Activated naive CD8-positive, alpha-beta T cell treated with anti-CD3 and anti-CD28 coated beads, Interleukin-2, amount 10 ng/mL, durations not matched to agents 7 days and 5 days (primary cell): ENCODE measurements at regions not wholly inside any gene's neighbourhood (a gene's known extent, or its start where the extent isn't known, plus 50 kb on each side); places are given as distances from the start of the nearest gene placed in this dataset.
"Not testable (repeated sequence)": the region's sequence is repeated elsewhere in the genome, so short reads cannot be mapped to it uniquely, and the experiment has no call there.

ENCODE experiments used
- ATAC-seq: fragments of 150-1000 bp; cut with Tn5 transposase; one replicate; pipeline ENCODE4 v1.10.0; 2021; ENCODE audit warnings: low read depth, moderate library complexity
- POLR2A ChIA-PET: fragments of 350-600 bp; sonication (Branson Sonifier 250); formaldehyde crosslinking; loops from one replicate; lab custom pipeline; 2021; ENCODE audit warnings: antibody characterized with exemption; lab: Charles Lee
- DNase-seq: peaks from one replicate; pipeline ENCODE4 v3.0.0; 2021
- H3K27ac Mint-ChIP-seq: one replicate; pipeline ENCODE4 v1.8.0; 2022; ENCODE audit warnings: mild to moderate bottlenecking, mixed read lengths
- H3K27me3 Mint-ChIP-seq: one replicate; pipeline ENCODE4 v1.8.0; 2022; ENCODE audit warnings: mild to moderate bottlenecking, moderate library complexity, mixed read lengths
- H3K36me3 Mint-ChIP-seq: one replicate; pipeline ENCODE4 v1.8.0; 2021; ENCODE audit warnings: mild to moderate bottlenecking, mixed read lengths
- H3K4me1 Mint-ChIP-seq: one replicate; pipeline ENCODE4 v1.8.0; 2021; ENCODE audit warnings: mixed read lengths
- H3K4me3 Mint-ChIP-seq: one replicate; pipeline ENCODE4 v1.8.0; 2022; ENCODE audit warnings: mild to moderate bottlenecking, moderate library complexity, mixed read lengths
- H3K9me3 Mint-ChIP-seq: one replicate; pipeline ENCODE4 v1.8.0; 2021; ENCODE audit warnings: mixed read lengths

DNA sequence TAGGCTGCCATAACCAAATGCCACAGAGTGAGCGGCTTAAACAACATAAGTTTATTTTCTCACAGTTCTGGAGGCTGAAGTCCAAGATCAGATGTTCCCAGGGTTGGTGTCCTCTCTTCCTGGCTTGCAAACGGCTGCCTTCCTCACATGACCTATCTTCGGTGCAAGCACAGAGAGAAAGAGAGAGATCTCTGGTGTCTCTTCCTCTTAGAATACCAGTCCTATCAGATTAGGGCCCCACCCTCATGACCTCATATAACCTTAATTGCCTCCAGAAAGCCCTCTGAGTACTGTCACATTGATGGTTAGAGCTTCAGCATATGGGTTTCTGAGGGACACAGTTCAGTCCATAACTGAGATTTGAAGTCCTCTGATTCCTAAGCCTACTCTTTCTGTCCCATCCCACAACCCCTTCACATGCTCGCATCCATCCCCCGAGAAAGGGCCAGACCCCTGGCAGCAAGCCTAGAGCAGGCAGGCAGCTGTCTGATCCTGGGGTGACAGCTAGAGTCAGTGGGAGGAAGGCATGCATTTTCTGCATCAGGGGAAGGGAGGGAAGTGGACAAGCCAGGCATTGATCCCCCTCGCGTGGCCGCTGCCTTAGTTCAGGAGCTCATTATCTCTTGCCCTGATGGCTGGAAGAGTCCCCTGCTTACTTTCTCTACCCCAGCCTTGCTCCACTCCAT lies 114.1 kb downstream of the FAR1 start:
- Mint-ChIP-seq H3K4me1 (no peaks in the 10 kb centered on the region), H3K27me3 (peaks cover 6% of the 10 kb centered on the region), H3K36me3 (no peaks in the 10 kb centered on the region), H3K4me3 (no peak overlapping the region), H3K27ac (no peak overlapping the region), H3K9me3 (no peaks in the 10 kb centered on the region)
- POLR2A ChIA-PET, result no interaction called here
- DNase-seq, result no peak
- ATAC-seq, result no peak

DNA sequence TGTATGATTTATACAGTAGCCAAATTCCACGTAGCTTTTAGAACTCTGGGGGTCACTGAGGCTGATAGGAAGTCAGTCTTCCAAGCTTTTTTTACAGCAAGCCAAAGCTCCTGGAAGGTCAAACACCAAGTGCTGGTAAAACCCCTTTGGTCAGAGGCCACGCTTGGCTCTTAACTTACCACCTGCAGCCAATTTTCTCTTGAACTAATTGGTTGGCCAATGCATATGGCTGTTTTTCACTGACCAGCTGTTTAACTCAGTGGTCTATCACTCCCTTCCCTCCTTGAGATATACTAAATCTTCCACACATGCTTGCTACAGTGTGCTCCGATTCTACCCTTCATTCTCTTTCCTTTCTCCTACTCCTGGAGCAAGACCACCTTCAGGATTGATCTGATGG lies 116.0 kb downstream of the FAR1 start:
- ATAC-seq (no peak), DNase-seq (no peak)
- Mint-ChIP-seq H3K9me3 (peaks cover 2% of the 10 kb centered on the region), H3K4me1 (peaks cover 4% of the 10 kb centered on the region), H3K4me3 (no peak overlapping the region), H3K36me3 (no peaks in the 10 kb centered on the region), H3K27me3 (peaks cover 3% of the 10 kb centered on the region), H3K27ac (no peak overlapping the region)
- POLR2A ChIA-PET, result no interaction called here

DNA sequence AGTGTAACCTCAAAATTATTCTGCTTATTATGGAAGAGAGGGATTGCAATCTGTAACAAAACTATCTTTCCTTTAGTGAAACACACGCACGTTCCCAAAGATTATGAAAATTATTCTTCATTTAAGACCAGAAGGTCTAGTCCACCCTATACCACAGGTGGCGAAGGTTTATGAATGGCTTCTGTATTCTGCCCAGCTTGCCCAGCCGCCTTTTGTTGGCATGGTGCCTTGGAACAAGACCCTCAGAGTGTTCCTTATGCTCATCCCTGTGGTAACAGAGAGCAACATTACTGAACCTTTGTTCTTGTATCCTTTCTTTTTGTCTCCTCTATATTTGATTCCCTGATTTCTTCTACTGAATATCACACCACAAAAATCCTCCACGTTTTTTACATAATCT lies 116.4 kb downstream of the FAR1 start:
- Mint-ChIP-seq H3K27ac (no peak overlapping the region), H3K4me3 (no peak overlapping the region), H3K4me1 (peaks cover 4% of the 10 kb centered on the region), H3K9me3 (peaks cover 2% of the 10 kb centered on the region), H3K36me3 (no peaks in the 10 kb centered on the region), H3K27me3 (peaks cover 3% of the 10 kb centered on the region)
- ATAC-seq (no peak), DNase-seq (no peak)
- POLR2A ChIA-PET, result no interaction called here

DNA sequence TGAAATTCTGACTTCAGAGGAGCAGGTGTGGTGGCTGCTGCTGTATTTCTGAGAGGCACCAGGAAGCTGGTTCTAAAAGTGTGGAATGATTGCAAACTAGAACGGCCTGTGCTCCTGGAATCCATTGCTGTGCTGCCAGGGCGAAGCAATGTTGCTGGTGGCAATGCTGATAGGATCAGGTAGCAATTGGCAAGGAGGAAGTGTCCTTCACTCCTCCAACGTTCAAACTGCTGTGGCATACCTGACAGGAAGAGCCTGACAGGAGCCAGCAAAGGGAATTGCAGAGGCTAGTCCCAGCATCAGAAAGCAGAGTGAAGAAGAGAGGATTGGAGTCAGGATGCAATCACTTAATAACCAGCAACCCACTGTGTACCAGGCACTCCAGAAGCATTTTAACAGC lies 118.2 kb downstream of the FAR1 start:
- ATAC-seq (no peak), DNase-seq (no peak)
- POLR2A ChIA-PET, result no interaction called here
- Mint-ChIP-seq H3K36me3 (no peaks in the 10 kb centered on the region), H3K9me3 (peaks cover 2% of the 10 kb centered on the region), H3K27ac (no peak overlapping the region), H3K27me3 (peaks cover 3% of the 10 kb centered on the region), H3K4me1 (peaks cover 4% of the 10 kb centered on the region), H3K4me3 (no peak overlapping the region)

DNA sequence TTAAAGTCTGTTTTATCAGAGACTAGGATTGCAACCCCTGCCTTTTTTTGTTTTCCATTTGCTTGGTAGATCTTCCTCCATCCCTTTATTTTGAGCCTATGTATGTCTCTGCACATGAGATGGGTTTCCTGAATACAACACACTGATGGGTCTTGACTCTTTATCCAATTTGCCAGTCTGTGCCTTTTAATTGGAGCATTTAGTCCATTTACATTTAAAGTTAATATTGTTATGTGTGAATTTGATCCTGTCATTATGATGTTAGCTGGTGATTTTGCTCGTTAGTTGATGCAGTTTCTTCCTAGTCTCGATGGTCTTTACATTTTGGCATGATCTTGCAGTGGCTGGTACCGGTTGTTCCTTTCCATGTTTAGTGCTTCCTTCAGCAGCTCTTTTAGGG lies 129.1 kb downstream of the FAR1 start:
- POLR2A ChIA-PET, H3K27ac Mint-ChIP-seq, DNase-seq: not testable (repeated sequence)

DNA sequence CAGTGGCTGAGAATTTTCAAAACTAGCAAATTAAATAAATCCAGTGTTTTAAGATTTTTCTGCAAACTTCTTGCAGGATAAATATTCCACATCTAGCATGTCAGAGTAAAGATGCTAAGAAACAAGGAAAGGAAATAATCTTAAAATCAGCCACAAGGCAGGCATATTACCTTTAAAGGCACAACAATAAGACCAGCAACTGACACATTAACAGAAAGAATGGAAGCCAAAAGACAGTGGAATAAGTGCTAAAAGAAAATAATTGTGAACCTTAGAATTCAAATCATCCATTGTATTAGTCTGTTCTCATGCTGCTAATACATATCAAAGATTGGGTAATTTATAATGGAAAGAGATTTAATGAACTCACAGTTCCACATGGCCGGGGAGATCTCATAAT lies 132.4 kb downstream of the FAR1 start:
- DNase-seq, result no peak
- peaks cover 15% of the 10 kb centered on the region for H3K9me3 Mint-ChIP-seq
- no peak overlapping the region for H3K27ac Mint-ChIP-seq
- H3K4me1 Mint-ChIP-seq, result no peaks in the 10 kb centered on the region
- peaks cover 1% of the 10 kb centered on the region for H3K36me3 Mint-ChIP-seq
- no peaks in the 10 kb centered on the region for H3K27me3 Mint-ChIP-seq
- H3K4me3 Mint-ChIP-seq, result no peak overlapping the region
- POLR2A ChIA-PET, result no interaction called here
- no peak for ATAC-seq

More for the DNA sequence above, 129.1 kb downstream of the FAR1 start:
- peaks cover 10% of the 10 kb centered on the region for H3K9me3 Mint-ChIP-seq
- not testable (repeated sequence) for H3K4me1 Mint-ChIP-seq, H3K4me3 Mint-ChIP-seq, ATAC-seq, H3K27me3 Mint-ChIP-seq, H3K36me3 Mint-ChIP-seq

DNA sequence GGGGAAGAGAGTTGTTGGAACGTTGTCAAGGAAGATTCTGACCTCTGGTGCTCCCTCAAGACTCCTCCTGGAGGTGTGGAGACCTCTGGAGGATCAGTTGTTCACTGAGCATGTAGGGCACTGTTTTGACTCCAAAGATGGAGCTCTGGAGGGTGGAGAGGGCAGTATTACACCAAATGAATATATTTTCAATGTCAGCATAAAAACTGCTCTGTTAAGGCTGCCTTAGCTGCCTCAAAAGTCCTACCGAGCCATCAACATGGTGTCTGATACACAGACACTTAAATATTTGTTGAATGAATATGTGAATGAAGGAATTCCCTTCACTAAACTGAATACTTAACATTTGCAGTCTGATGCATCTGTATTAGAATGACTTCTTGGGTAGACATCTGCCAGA lies 144.2 kb upstream of the SPON1 start:
- Mint-ChIP-seq H3K36me3 (peaks cover 4% of the 10 kb centered on the region), H3K4me3 (no peak overlapping the region), H3K27ac (no peak overlapping the region), H3K4me1 (no peaks in the 10 kb centered on the region), H3K27me3 (peaks cover 2% of the 10 kb centered on the region), H3K9me3 (peaks cover 14% of the 10 kb centered on the region)
- DNase-seq (no peak), ATAC-seq (no peak)
- POLR2A ChIA-PET, result no interaction called here

DNA sequence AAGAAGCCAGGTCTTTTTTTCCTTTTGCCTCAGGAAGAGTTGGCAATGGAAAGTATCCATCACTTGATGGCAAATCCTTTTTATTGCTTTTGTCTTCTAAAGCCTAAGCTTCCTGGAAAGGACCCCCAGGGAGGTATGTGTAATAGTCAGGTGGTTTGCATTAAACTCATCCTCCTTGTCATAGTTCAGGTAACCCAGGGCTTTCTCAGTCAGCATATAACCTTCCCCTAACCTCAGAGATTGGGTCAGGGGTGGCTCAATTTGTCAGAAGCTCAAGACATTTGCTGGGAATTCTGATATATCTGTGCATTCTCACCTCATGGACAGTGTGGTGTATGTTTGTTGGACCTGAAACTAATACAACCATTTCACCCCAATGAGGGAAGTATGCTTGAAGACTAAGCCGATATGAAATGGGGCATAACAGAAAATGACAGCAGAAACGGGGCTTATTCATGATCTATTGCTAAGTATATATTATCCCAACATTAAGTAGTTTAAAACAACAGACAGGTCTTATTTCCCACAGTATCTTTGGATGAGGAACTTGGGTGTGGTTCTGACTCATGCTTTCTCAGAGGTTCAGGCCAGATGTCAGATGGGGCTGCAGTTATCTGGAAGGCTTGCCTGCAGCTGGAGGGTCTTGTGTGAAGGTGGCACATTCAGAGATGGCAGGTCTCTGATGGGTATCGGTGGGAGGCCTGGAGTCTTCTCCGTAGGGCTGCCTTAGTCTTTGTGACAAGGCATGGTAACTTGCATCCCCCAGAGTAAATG lies 135.8 kb upstream of the SPON1 start:
- POLR2A ChIA-PET, result no interaction called here
- Mint-ChIP-seq H3K4me1 (no peaks in the 10 kb centered on the region), H3K27me3 (peaks cover 2% of the 10 kb centered on the region), H3K9me3 (peaks cover 3% of the 10 kb centered on the region), H3K27ac (no peak overlapping the region), H3K4me3 (no peak overlapping the region), H3K36me3 (no peaks in the 10 kb centered on the region)
- ATAC-seq, result no peak
- no peak for DNase-seq

DNA sequence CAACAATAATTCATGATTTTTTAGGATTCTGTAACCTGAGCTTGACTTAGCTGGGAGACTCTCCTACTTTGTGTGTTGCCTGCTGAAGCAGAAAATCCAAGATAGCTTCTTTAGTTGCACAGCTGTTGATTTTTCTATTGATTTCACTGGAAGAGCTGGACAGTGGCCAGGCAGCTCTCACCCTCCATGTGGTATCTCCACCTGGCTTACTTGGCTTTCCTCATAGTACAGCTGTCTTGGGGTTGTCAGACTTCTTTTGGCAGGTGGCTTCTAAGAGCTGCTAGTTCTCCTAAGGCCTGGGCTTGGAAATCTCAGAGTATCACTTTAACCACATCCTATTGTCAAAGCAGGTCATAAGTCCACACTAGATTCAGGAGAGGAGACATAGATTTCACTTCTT lies 130.8 kb upstream of the SPON1 start:
- POLR2A ChIA-PET, result no interaction called here
- Mint-ChIP-seq H3K4me1 (peaks cover 3% of the 10 kb centered on the region), H3K4me3 (no peak overlapping the region), H3K27ac (no peak overlapping the region), H3K9me3 (peaks cover 3% of the 10 kb centered on the region), H3K36me3 (peaks cover 1% of the 10 kb centered on the region), H3K27me3 (peaks cover 2% of the 10 kb centered on the region)
- no peak for ATAC-seq
- no peak for DNase-seq

DNA sequence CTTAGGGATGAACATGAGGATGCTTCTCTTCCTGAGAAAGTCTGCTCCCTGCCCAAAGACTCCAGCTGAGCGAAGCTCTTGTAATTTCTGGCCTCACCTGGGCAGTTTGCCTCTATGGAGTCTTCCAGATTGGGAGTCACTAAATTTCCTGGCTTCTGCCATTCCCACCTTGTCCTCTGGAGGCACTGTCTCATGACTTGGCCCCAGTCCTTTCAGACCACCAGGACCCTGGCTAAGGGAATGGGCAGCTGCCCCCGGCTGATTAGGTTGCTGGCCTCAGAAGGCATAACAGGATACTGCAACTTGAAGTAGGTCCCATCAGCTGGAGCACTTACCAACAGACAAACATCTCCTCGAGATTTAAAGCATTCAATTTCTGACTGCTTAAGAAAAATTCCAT lies 128.1 kb upstream of the SPON1 start:
- POLR2A ChIA-PET, result no interaction called here
- peaks cover 1% of the 10 kb centered on the region for H3K36me3 Mint-ChIP-seq
- ATAC-seq (no peak), DNase-seq (no peak)
- no peak overlapping the region for H3K4me3 Mint-ChIP-seq
- peaks cover 2% of the 10 kb centered on the region for H3K27me3 Mint-ChIP-seq
- no peak overlapping the region for H3K27ac Mint-ChIP-seq
- peaks cover 7% of the 10 kb centered on the region for H3K4me1 Mint-ChIP-seq
- H3K9me3 Mint-ChIP-seq, result peaks cover 3% of the 10 kb centered on the region

DNA sequence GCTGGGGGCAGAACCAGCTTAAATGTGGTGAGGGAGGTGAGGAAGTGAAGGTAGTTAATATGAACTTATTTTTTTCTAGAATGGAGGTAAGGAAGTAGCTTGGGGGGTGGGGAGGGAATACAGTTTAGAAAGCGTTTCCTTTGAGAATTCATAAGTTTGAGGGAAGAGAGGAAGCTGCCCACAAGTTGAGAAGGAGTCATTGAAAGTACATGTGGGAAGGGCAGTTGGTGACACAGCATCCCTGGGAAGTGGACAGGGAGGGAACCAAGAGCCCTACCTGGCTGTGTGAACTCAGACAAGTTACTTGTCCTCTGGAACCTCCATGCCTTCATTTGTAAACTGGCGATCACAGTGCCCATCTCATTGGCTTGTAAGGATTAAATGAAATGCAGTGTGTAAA lies 125.9 kb upstream of the SPON1 start:
- no peak overlapping the region for H3K4me3 Mint-ChIP-seq
- H3K9me3 Mint-ChIP-seq, result no peaks in the 10 kb centered on the region
- no peak for ATAC-seq
- no peak overlapping the region for H3K27ac Mint-ChIP-seq
- peaks cover 1% of the 10 kb centered on the region for H3K36me3 Mint-ChIP-seq
- peaks cover 8% of the 10 kb centered on the region for H3K4me1 Mint-ChIP-seq
- DNase-seq, result no peak
- POLR2A ChIA-PET, result no interaction called here
- H3K27me3 Mint-ChIP-seq, result peaks cover 2% of the 10 kb centered on the region

DNA sequence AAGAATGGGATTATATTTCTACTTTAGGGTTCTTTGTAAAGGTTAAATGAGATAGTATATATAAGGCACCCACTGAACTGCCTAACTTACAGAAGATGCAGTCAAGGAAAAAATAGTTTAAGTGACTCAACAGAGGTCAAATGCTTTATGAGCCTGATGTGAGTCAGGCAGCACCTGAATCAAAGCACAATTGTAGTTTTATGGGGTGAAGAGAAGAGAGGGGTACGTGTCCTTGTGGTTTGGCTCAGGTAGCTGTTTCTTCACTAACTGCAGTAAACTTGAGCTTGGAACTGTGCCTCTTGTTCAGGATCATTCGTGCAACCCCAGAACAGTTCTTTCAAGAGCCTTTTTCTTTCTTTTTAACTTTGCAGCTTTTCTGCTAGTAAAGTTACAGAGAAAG lies 125.2 kb upstream of the SPON1 start:
- no peak overlapping the region for H3K4me3 Mint-ChIP-seq
- H3K27ac Mint-ChIP-seq, result no peak overlapping the region
- H3K27me3 Mint-ChIP-seq, result peaks cover 3% of the 10 kb centered on the region
- POLR2A ChIA-PET, result no interaction called here
- H3K4me1 Mint-ChIP-seq, result peaks cover 8% of the 10 kb centered on the region
- ATAC-seq (no peak), DNase-seq (no peak)
- H3K9me3 Mint-ChIP-seq, result no peaks in the 10 kb centered on the region
- H3K36me3 Mint-ChIP-seq, result peaks cover 1% of the 10 kb centered on the region

DNA sequence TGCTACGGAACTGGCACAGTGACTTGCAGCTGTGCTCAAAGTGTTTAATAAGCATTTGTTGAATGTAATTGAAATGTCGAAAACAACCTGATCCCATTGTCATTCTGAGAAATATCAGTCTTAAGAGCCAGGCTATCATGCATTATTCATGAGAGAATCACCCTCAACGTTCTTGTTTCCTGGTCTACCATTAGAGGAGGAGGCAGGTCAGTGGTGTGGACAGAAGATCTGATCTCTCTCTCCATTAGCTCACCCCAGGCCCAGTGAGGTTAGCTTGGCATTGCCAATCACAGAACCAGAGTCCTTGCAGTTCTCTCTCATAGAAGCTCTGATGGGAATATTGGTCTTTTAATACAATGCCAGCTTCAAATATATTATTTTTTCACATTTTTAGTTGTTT lies 121.1 kb upstream of the SPON1 start:
- H3K9me3 Mint-ChIP-seq, result no peaks in the 10 kb centered on the region
- POLR2A ChIA-PET, result no interaction called here
- no peak overlapping the region for H3K4me3 Mint-ChIP-seq
- H3K27ac Mint-ChIP-seq, result no peak overlapping the region
- peaks cover 4% of the 10 kb centered on the region for H3K27me3 Mint-ChIP-seq
- no peak for DNase-seq
- no peaks in the 10 kb centered on the region for H3K36me3 Mint-ChIP-seq
- peaks cover 8% of the 10 kb centered on the region for H3K4me1 Mint-ChIP-seq
- no peak for ATAC-seq

DNA sequence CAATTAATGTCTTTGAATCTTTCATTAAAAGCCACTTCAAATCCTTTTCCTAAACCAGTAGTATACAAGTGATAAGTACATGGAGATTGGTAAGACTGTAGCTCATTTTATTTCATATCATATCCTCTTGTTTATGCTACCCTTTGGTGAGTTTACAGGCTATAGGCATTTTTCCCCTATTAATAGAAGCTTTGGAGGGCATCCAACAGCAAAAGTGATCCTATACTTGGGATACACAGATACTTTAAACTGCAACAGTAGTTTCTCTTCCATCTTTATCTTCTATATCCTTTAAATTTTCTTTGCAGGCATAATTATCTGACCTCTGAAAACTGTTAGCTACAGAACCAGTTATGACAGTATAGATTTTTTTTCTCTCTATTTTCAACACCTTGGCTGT lies 114.5 kb upstream of the SPON1 start:
- H3K36me3 Mint-ChIP-seq, result no peaks in the 10 kb centered on the region
- ATAC-seq (no peak), DNase-seq (no peak)
- H3K4me3 Mint-ChIP-seq, result no peak overlapping the region
- H3K9me3 Mint-ChIP-seq, result no peaks in the 10 kb centered on the region
- H3K27me3 Mint-ChIP-seq, result peaks cover 10% of the 10 kb centered on the region
- POLR2A ChIA-PET, result no interaction called here
- peaks cover 4% of the 10 kb centered on the region for H3K4me1 Mint-ChIP-seq
- no peak overlapping the region for H3K27ac Mint-ChIP-seq
